Vagina (tissue), 2 donors: ENCODE measurements at regions not wholly inside any gene's neighbourhood (a gene's known extent, or its start where the extent isn't known, plus 50 kb on each side); places are given as distances from the start of the nearest gene placed in this dataset.

Experiments used
- CTCF ChIP-seq, 3 experiments: fragments of 450-650 bp in 2 of 3; fragments of 200-600 bp in 1 of 3; sonication (generic) in 1 of 3; IDR thresholded peaks; one replicate each; pipeline ENCODE4 v1.5.1; 2017 to 2019; ENCODE audit warnings: antibody characterized with exemption in 3 of 3, mild to moderate bottlenecking in 2 of 3, moderate library complexity in 2 of 3
- POLR2A ChIP-seq, 2 donors: fragments of 450-650 bp; IDR thresholded peaks; one replicate each; pipeline ENCODE4 v1.6.1; 2017; ENCODE audit warnings: antibody characterized with exemption in 2 of 2, mild to moderate bottlenecking in 2 of 2, moderate library complexity in 2 of 2
- POLR2AphosphoS5 ChIP-seq, 2 donors: sonication (generic); formaldehyde crosslinking; IDR thresholded peaks; one replicate each; pipeline ENCODE4 v1.9.0; 2017; ENCODE audit warnings: antibody characterized with exemption in 2 of 2, mild to moderate bottlenecking in 2 of 2, low read depth in 1 of 2; ENCODE audit not compliant: insufficient read depth in 1 of 2

- TF ChIP-seq CTCF (IDR thresholded peaks at IDR 0.05): no peak
- no peak for TF ChIP-seq POLR2A (IDR thresholded peaks at IDR 0.05)
- no peak for TF ChIP-seq POLR2AphosphoS5 (IDR thresholded peaks at IDR 0.05; ENCODE audit: insufficient read depth in 1 of 2, low read depth in 1 of 2)
These were observed 299.2 kb downstream of the USP25 start for GRCh38 chr21:16028941-16029464.
